ENCODE measurements at regions not wholly inside any gene's neighbourhood (a gene's known extent, or its start where the extent isn't known, plus 50 kb on each side); places are given as distances from the start of the nearest gene placed in this dataset.

GRCh38 chr7:118467381-118467780 lies 242.9 kb downstream of the ANKRD7 start:
- H3K9me3 Mint-ChIP-seq (ENCODE audit: unreplicated experiment), result no peaks in the 10 kb centered on the region
- no peaks in the 10 kb centered on the region for H3K36me3 Mint-ChIP-seq (ENCODE audit: unreplicated experiment)
- DNase-seq, result no peak
- no peaks in the 10 kb centered on the region for H3K27me3 Mint-ChIP-seq (ENCODE audit: unreplicated experiment)
- no peak overlapping the region for H3K27ac Mint-ChIP-seq (ENCODE audit: unreplicated experiment)
- no peak overlapping the region for H3K4me3 Mint-ChIP-seq (ENCODE audit: unreplicated experiment)
- H3K4me1 Mint-ChIP-seq (ENCODE audit: low read depth, unreplicated experiment), result no peaks in the 10 kb centered on the region
- no peak for TF ChIP-seq CTCF (IDR thresholded peaks at IDR 0.05; ENCODE audit: partially characterized antibody, unreplicated experiment)

GRCh38 chr7:118472581-118472980 lies 248.1 kb downstream of the ANKRD7 start:
- no peak for TF ChIP-seq CTCF (IDR thresholded peaks at IDR 0.05; ENCODE audit: partially characterized antibody, unreplicated experiment)
- H3K4me1 Mint-ChIP-seq (ENCODE audit: low read depth, unreplicated experiment), result no peaks in the 10 kb centered on the region
- H3K27ac Mint-ChIP-seq (ENCODE audit: unreplicated experiment), result no peak overlapping the region
- H3K36me3 Mint-ChIP-seq (ENCODE audit: unreplicated experiment), result no peaks in the 10 kb centered on the region
- no peaks in the 10 kb centered on the region for H3K9me3 Mint-ChIP-seq (ENCODE audit: unreplicated experiment)
- no peaks in the 10 kb centered on the region for H3K27me3 Mint-ChIP-seq (ENCODE audit: unreplicated experiment)
- H3K4me3 Mint-ChIP-seq (ENCODE audit: unreplicated experiment), result no peak overlapping the region
- no peak for DNase-seq

DNA sequence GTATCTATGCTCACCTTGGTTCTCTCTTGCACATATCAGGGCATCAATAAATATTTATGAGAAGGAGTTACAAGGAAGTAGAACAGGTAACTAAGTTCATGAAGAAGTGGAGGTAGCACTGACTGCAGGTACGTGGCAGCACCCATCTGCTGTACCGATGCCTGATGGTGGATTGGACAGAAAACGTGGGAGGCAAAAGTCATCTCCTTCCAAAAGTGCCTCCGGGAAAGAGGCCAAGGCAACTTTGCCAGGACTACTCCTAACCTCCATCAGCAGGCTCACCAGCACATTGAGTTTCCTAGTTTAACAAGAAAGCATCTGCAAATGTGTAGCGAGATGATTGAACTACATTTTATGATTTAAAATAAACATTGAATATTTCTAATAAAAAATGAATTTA lies 248.8 kb downstream of the ANKRD7 start:
- DNase-seq, result no peak

GRCh38 chr7:118476036-118476435 lies 251.5 kb downstream of the ANKRD7 start:
- no peak for TF ChIP-seq CTCF (IDR thresholded peaks at IDR 0.05; ENCODE audit: partially characterized antibody, unreplicated experiment)
- Mint-ChIP-seq H3K27ac (ENCODE audit: unreplicated experiment) (no peak overlapping the region), H3K4me1 (ENCODE audit: low read depth, unreplicated experiment) (no peaks in the 10 kb centered on the region), H3K36me3 (ENCODE audit: unreplicated experiment) (no peaks in the 10 kb centered on the region), H3K9me3 (ENCODE audit: unreplicated experiment) (no peaks in the 10 kb centered on the region), H3K27me3 (ENCODE audit: unreplicated experiment) (no peaks in the 10 kb centered on the region), H3K4me3 (ENCODE audit: unreplicated experiment) (no peak overlapping the region)
- DNase-seq, result no peak

More for the DNA sequence above, 248.8 kb downstream of the ANKRD7 start:
- no peak overlapping the region for H3K27ac Mint-ChIP-seq (ENCODE audit: unreplicated experiment)
- no peaks in the 10 kb centered on the region for H3K4me1 Mint-ChIP-seq (ENCODE audit: low read depth, unreplicated experiment)
- no peaks in the 10 kb centered on the region for H3K27me3 Mint-ChIP-seq (ENCODE audit: unreplicated experiment)
- TF ChIP-seq CTCF (IDR thresholded peaks at IDR 0.05; ENCODE audit: partially characterized antibody, unreplicated experiment), result no peak
- H3K9me3 Mint-ChIP-seq (ENCODE audit: unreplicated experiment), result no peaks in the 10 kb centered on the region
- H3K4me3 Mint-ChIP-seq (ENCODE audit: unreplicated experiment), result no peak overlapping the region
- H3K36me3 Mint-ChIP-seq (ENCODE audit: unreplicated experiment), result no peaks in the 10 kb centered on the region

DNA sequence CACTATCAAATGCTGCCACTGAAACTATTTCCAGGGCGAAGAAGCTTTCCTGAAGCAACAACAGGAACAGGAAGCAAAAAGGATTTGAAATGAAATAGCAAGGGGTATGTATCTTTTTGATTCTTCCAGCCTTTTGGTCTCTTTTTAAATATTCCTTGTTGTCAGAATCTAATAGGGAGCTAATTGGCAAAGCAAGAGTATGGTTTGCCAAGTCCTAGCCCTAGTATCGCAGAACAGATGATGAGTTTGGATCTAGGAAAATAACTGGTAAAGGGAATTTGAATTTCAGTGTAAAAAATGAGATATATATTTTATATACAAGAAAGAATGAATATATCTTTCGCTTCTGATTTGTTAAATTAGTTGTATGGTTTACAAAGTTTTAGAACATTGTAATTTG lies 252.5 kb downstream of the ANKRD7 start:
- Mint-ChIP-seq H3K36me3 (ENCODE audit: unreplicated experiment) (no peaks in the 10 kb centered on the region), H3K4me1 (ENCODE audit: low read depth, unreplicated experiment) (no peaks in the 10 kb centered on the region), H3K9me3 (ENCODE audit: unreplicated experiment) (no peaks in the 10 kb centered on the region), H3K27me3 (ENCODE audit: unreplicated experiment) (no peaks in the 10 kb centered on the region), H3K4me3 (ENCODE audit: unreplicated experiment) (no peak overlapping the region), H3K27ac (ENCODE audit: unreplicated experiment) (no peak overlapping the region)
- DNase-seq, result no peak
- no peak for TF ChIP-seq CTCF (IDR thresholded peaks at IDR 0.05; ENCODE audit: partially characterized antibody, unreplicated experiment)

All from glutamatergic neuron (in vitro differentiated cells).